ENCODE measurements at regions not wholly inside any gene's neighbourhood (a gene's known extent, or its start where the extent isn't known, plus 50 kb on each side); places are given as distances from the start of the nearest gene placed in this dataset.

DNA sequence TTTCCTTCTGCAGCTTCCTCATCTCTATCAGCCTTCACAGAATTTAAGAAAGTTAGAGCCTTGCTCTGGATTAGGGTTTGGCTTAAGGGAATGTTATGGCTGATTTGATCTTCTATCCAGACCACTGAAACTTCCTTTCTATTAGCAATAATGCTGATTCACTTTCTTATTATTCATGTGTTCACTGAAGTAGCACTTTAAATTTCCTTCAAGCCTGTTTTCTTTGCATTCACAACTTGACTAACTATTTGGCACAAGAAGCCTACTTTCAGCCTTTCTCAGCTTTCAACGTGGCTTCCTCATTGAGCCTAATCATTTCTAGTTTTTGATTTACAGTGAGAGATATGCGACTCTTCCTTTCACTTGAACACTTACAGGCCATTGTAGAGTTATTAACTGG, 528.5 kb downstream of the PLPP3 start:
- TF ChIP-seq CTCF (conservative IDR thresholded peaks at IDR 0.05 in 1 of 2, IDR thresholded peaks at IDR 0.05 in 1 of 2; ENCODE audit: low read depth in 1 of 2, low read length in 2 of 2) (no peak), EZH2 (IDR thresholded peaks at IDR 0.05; ENCODE audit: low read length, missing control alignments) (no peak)
